GM12878 (cell line): ENCODE measurements at regions not wholly inside any gene's neighbourhood (a gene's known extent, or its start where the extent isn't known, plus 50 kb on each side); places are given as distances from the start of the nearest gene placed in this dataset.

Source experiments
- ATAC-seq: fragments of 200-7000 bp; cut with Tn5 transposase; 3 replicates; pipeline ENCODE4 v1.9.1; 2020; ENCODE audit warnings: mild to moderate bottlenecking, moderate library complexity
- BruUV-seq: library from RNA; stranded (reverse); fragments of 400-500 nt; replicated peaks from 2 replicates; lab custom pipeline; 2021; lab: Mats Ljungman, UMichigan
- CTCF ChIA-PET: fragments of 300-600 bp; sonication (Branson Sonifier 250); formaldehyde crosslinking; extraction: SDS; loops from one replicate; lab custom pipeline; 2021; ENCODE audit warnings: inconsistent platforms; lab: Yijun Ruan, JAX
- POLR2A ChIA-PET: fragments of 350-600 bp; formaldehyde crosslinking; extraction: SDS; loops from one replicate; lab custom pipeline; 2021; ENCODE audit warnings: inconsistent platforms; lab: Charles Lee
- RAD21 ChIA-PET: fragments of 300-600 bp; sonication (Branson Sonifier 250); formaldehyde crosslinking; loops from one replicate; lab custom pipeline; 2023; ENCODE audit warnings: antibody characterized with exemption; ENCODE audit not compliant: unreplicated experiment; lab: Charles Lee
- SMC1A ChIA-PET: fragments of 300-600 bp; sonication (Branson Sonifier 250); formaldehyde crosslinking; loops from one replicate; lab custom pipeline; 2023; ENCODE audit not compliant: unreplicated experiment, uncharacterized antibody; lab: Charles Lee
- DNase-seq: peaks from one replicate; pipeline ENCODE4 v3.0.0-alpha.2; 2011; ENCODE audit warnings: low read depth, low spot score
- FAIRE-seq: peaks from 3 replicates; lab custom pipeline; 2011; peaks lifted over from hg19 to GRCh38; lab: Jason Lieb, UNC
- H2AFZ ChIP-seq: 2 replicates; pipeline ENCODE4 v1.6.0; 2011; ENCODE audit warnings: low read depth, low read length, control low read depth; ENCODE audit not compliant: control insufficient read depth
- H3K27ac ChIP-seq: 2 replicates; pipeline ENCODE4 v1.5.1; 2011; ENCODE audit warnings: control low read depth; ENCODE audit not compliant: control insufficient read depth, insufficient read depth
- H3K27me3 ChIP-seq, 2 experiments: replicated peaks in 1 of 2; 2 replicates each; pipeline versions ENCODE4 v1.6.0 to v1.6.1; 2011; ENCODE audit warnings: low read length in 1 of 2; ENCODE audit not compliant: control insufficient read depth in 2 of 2, insufficient read depth in 2 of 2
- H3K36me3 ChIP-seq, 2 experiments: 2 replicates each; pipeline ENCODE4 v1.5.1; 2011; ENCODE audit warnings: low read length in 1 of 2; ENCODE audit not compliant: control insufficient read depth in 2 of 2, insufficient read depth in 2 of 2
- H3K4me1 ChIP-seq: 2 replicates; pipeline ENCODE4 v1.6.1; 2011; ENCODE audit warnings: mild to moderate bottlenecking, low read length, moderate library complexity, mixed read lengths; ENCODE audit not compliant: control insufficient read depth, insufficient read depth
- H3K4me2 ChIP-seq: 2 replicates; pipeline ENCODE4 v1.6.0; 2011; ENCODE audit warnings: control low read depth; ENCODE audit not compliant: control insufficient read depth, insufficient read depth
- H3K4me3 ChIP-seq: fragments of 200-600 bp; sonication (generic); 2 replicates; pipeline ENCODE4 v1.5.1; 2016
- H3K79me2 ChIP-seq: 2 replicates; pipeline ENCODE4 v1.6.0; 2011; ENCODE audit warnings: low read length; ENCODE audit not compliant: control insufficient read depth, insufficient read depth
- H3K9ac ChIP-seq: 2 replicates; pipeline ENCODE4 v1.8.0; 2011; ENCODE audit warnings: low read length, control low read depth, mixed read lengths; ENCODE audit not compliant: control insufficient read depth, insufficient read depth
- H3K9me3 ChIP-seq: replicated peaks from 3 replicates; pipeline ENCODE4 v1.5.1; 2011; ENCODE audit warnings: mild to moderate bottlenecking, low read length; ENCODE audit not compliant: control insufficient read depth, insufficient read depth
- H4K20me1 ChIP-seq: 2 replicates; pipeline ENCODE4 v1.6.0; 2011; ENCODE audit not compliant: control insufficient read depth, insufficient read depth
- CREB1 ChIP-seq: IDR thresholded peaks from 2 replicates; pipeline ENCODE4 v1.6.1; 2012; ENCODE audit warnings: low read depth, mild to moderate bottlenecking, inconsistent platforms
- GATAD2B ChIP-seq: fragments of 450-650 bp; conservative IDR thresholded peaks from 2 replicates; pipeline ENCODE4 v1.6.1; 2017; ENCODE audit warnings: low read depth, mild to moderate bottlenecking, moderate library complexity
- SMAD1 ChIP-seq: fragments of 450-650 bp; IDR thresholded peaks from 2 replicates; pipeline ENCODE4 v1.6.1; 2018; ENCODE audit warnings: mild to moderate bottlenecking, low read depth; ENCODE audit not compliant: partially characterized antibody
- WGBS: methylation state at CpG from one replicate; pipeline ENCODE4 v1.1.6; 2016; ENCODE audit warnings: low lambda C conversion rate; ENCODE audit not compliant: insufficient replicate concordance, insufficient coverage; ENCODE audit errors: missing lambda C conversion rate; 5-methylcytosine and 5-hydroxymethylcytosine counted together
- in situ Hi-C: fragments of 300-500 bp; cut with MboI; formaldehyde crosslinking; loops from 9 replicates; pipeline ENCODE4 v1.14.3; 2018; ENCODE audit warnings: mixed read lengths
- intact Hi-C: fragments of 100-400 bp; cut with micrococcal nuclease; formaldehyde crosslinking; loops from one replicate; pipeline ENCODE4 v1.14.2; 2022; ENCODE audit not compliant: unreplicated experiment
- TF ChIP-seq, protein P1 (sequence below): fragments of 450-650 bp; conservative IDR thresholded peaks from 2 replicates; pipeline ENCODE4 v1.6.1; 2017; ENCODE audit warnings: mild to moderate bottlenecking, moderate library complexity
- TF ChIP-seq, protein P2 (sequence below): fragments of 450-650 bp; IDR thresholded peaks from 2 replicates; pipeline ENCODE4 v1.6.1; 2018; ENCODE audit warnings: borderline replicate concordance, mild to moderate bottlenecking; ENCODE audit not compliant: partially characterized antibody

DNA sequence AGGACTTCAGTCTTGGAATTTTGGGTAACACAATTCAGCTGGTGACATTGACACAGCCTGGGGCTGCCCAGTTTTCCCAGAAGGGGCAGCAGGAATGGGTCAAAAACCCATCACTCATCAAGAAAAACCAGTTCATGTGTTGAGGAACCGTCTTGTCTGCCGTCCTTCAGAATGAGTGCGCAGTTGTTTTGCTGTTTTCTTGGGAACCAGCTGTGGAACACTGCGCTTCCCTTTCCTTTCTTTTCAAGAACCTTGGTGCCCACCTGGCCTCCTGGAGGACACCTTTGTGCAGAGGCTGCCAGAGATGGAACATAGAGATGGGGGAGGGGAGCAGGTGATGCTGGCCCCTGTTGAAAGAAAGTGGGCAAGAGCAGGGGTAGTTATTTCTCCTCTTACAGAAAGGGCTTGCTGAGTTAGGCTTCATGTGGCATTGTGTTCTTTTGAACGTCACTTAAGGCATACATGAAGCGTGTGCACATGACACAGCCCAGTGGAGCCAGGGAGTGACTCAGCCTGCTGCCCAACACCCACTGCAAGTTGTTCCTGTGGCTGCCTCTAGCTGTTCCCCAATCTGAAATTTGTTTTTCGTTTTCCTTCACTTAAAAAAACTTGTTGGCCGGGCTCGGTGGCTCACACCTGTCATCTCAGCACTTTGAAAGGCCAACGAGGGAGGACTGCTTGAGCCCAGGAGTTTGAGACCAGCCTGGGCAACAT lies 87.4 kb upstream of the TNS3 start (continued):
- TF ChIP-seq, protein P1, sequence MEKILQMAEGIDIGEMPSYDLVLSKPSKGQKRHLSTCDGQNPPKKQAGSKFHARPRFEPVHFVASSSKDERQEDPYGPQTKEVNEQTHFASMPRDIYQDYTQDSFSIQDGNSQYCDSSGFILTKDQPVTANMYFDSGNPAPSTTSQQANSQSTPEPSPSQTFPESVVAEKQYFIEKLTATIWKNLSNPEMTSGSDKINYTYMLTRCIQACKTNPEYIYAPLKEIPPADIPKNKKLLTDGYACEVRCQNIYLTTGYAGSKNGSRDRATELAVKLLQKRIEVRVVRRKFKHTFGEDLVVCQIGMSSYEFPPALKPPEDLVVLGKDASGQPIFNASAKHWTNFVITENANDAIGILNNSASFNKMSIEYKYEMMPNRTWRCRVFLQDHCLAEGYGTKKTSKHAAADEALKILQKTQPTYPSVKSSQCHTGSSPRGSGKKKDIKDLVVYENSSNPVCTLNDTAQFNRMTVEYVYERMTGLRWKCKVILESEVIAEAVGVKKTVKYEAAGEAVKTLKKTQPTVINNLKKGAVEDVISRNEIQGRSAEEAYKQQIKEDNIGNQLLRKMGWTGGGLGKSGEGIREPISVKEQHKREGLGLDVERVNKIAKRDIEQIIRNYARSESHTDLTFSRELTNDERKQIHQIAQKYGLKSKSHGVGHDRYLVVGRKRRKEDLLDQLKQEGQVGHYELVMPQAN = no peak
- TF ChIP-seq GATAD2B = no peak
- no peak for TF ChIP-seq SMAD1

DNA sequence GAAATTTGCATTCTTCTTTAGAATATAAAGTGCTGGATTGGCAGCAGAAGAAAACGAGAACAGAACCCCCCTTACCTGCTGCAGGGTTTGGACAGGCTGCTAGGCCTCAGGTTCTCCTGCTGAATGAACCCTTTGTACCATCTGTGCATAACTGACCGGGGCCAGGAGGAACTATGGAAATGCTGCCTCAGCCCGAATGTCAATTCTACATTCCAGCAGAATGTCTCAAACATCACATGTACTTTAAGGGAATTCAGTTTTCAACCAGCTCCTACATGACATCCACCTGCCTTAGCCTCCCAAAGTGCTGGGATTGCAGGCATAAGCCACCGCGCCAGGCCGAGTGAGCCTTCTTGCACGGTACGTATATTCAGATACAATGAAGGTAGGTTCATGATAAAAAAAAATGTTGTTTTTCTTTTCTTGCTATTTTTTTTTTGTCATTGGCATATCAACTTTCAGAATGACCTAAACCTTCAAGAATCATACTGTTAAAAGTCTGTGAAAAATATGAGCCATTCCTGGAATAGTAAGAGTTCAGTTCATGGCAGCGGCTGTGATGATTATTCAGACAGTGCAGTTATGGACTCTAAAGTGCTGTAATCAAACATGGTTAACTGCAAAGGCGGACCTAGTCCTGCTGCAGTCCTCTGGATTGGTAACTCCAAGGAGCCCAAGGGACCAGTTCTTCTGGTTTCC lies 84.4 kb upstream of the TNS3 start:
- BruUV-seq = no TSS peak
- SMC1A ChIA-PET = no interaction called here
- peaks cover 32% of the 10 kb centered on the region for H3K4me1 ChIP-seq
- POLR2A ChIA-PET = no interaction called here
- intact Hi-C loops = no loop called here
- CTCF ChIA-PET = no interaction called here
- DNase-seq (no peak), ATAC-seq (no peak), FAIRE-seq (no peak)
- no peaks in the 10 kb centered on the region for H4K20me1 ChIP-seq
- WGBS = 87% methylated on average over 10 of the region's 10 CpGs
- H3K9ac ChIP-seq = no peak overlapping the region
- no peak overlapping the region for H3K4me3 ChIP-seq
- H3K9me3 ChIP-seq = no peaks in the 10 kb centered on the region
- no peak overlapping the region for H3K4me2 ChIP-seq
- no peak overlapping the region for H3K27ac ChIP-seq
- in situ Hi-C loops = no loop called here
- no peaks in the 10 kb centered on the region for H3K79me2 ChIP-seq
- H3K27me3 ChIP-seq = no peaks in the 10 kb centered on the region
- no peak overlapping the region for H2AFZ ChIP-seq
- H3K36me3 ChIP-seq = no peaks in the 10 kb centered on the region
- TF ChIP-seq, protein P2, sequence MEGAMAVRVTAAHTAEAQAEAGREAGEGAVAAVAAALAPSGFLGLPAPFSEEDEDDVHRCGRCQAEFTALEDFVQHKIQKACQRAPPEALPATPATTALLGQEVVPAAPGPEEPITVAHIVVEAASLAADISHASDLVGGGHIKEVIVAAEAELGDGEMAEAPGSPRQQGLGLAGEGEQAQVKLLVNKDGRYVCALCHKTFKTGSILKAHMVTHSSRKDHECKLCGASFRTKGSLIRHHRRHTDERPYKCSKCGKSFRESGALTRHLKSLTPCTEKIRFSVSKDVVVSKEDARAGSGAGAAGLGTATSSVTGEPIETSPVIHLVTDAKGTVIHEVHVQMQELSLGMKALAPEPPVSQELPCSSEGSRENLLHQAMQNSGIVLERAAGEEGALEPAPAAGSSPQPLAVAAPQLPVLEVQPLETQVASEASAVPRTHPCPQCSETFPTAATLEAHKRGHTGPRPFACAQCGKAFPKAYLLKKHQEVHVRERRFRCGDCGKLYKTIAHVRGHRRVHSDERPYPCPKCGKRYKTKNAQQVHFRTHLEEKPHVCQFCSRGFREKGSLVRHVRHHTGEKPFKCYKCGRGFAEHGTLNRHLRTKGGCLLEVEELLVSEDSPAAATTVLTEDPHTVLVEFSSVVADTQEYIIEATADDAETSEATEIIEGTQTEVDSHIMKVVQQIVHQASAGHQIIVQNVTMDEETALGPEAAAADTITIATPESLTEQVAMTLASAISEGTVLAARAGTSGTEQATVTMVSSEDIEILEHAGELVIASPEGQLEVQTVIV = no peak
- TF ChIP-seq CREB1 = no peak
- RAD21 ChIA-PET = no interaction called here
